AG09319 (cell line): ENCODE measurements at regions not wholly inside any gene's neighbourhood (a gene's known extent, or its start where the extent isn't known, plus 50 kb on each side); places are given as distances from the start of the nearest gene placed in this dataset.

Source experiments
- DNase-seq: peaks from one replicate; pipeline ENCODE4 v3.0.0-alpha.2; 2010; ENCODE audit warnings: low read depth; ENCODE audit errors: extremely low read depth
- CTCF ChIP-seq: IDR thresholded peaks from 2 replicates; pipeline ENCODE4 v1.5.1; 2011; ENCODE audit warnings: low read depth, mild to moderate bottlenecking, inconsistent platforms, low read length, moderate library complexity

DNA sequence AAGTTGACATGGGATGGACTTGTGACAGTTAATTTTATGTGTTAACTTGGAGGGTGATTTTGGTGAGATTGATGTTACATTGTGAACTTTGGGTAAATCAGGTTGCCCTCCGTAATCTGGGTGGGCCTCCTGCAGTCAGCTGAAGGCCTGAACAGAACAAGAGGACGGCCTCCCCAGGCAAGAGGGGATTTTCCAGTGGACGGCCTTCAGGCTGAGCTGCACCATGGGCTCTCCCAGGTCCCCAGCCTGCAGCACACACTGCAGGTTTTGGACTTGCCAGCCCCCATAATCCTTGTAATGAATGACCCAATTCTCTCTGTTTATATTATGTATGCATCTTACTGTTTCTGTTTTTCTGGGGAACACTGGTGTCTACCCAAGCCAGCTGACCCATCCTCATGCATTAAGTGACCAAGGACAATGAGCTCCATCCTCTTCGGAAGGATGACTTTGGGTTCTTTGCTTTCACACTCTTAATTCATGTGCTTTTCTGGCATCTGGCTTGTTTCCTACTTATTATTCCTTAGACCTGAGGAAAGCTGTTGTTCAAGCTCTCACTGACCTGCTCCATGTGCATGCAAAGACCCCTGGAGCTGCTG is 64.2 kb downstream of the DACT2 start:
- DNase-seq = no peak
- no peak for TF ChIP-seq CTCF

DNA sequence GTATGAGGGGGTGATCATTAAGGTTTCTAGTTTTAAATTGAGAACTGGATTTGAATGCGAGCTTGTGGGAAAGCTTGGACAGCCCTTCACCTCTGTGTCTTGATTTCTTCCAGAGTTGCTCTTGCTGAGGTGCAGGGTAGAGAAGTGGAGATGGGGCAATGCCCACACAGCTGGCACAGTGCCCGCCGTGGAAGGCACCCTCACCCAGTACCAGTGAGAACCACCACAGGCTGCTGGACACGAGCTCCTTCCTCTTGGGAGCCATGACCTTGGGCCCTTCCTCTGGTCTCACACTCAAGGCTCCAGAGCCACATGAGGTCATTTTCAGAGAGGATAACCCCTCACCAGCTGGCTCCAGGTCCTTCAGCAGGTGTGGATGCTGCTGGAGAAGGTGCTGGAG is 67.3 kb downstream of the DACT2 start:
- no peak for DNase-seq
- no peak for TF ChIP-seq CTCF

GRCh38 chr6:168250250-168250649 is 69.3 kb downstream of the DACT2 start:
- DNase-seq = no peak
- TF ChIP-seq CTCF = no peak

DNA sequence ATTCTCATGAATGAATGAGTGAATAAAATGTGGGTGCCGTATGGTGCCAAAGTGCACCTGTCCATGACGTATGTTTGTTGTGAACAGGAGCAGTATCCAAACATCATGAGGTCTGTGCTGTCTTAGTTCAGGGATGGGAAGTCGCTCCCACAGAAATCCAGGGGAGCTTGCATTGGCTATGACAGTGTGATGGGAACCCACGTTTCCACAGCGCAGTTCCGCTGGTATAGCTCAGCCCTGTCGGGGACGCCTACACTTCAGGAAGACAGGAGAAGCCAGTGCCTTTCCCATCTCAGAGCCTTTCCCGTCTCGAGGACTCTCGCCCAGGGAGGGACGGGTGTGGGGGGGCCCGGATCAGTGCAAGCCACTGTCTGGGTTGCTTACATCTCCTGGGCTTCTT is 69.8 kb downstream of the DACT2 start:
- DNase-seq = no peak
- TF ChIP-seq CTCF = no peak

- DNase-seq = no peak
- TF ChIP-seq CTCF = no peak
Observed at GRCh38 chr6:168248148-168248620, 71.4 kb downstream of the DACT2 start.

GRCh38 chr6:168247443-168248147 is 72.0 kb downstream of the DACT2 start:
- no peak for TF ChIP-seq CTCF
- no peak for DNase-seq

- no peak for TF ChIP-seq CTCF
- no peak for DNase-seq
Observed at GRCh38 chr6:168244961-168245551, 74.5 kb downstream of the DACT2 start.
